Fibroblast of lung (primary cell): ENCODE measurements at regions not wholly inside any gene's neighbourhood (a gene's known extent, or its start where the extent isn't known, plus 50 kb on each side); places are given as distances from the start of the nearest gene placed in this dataset.
A peak's percentile ranks its signal among the peaks of the same experiment; 100 is the strongest.

ENCODE experiments used
- DNase-seq, 2 donors: peaks; one replicate each; pipeline versions ENCODE4 v3.0.0 to v3.0.0-alpha.2; 2010; ENCODE audit warnings: low read depth in 2 of 2
- H2AFZ ChIP-seq: 2 replicates; pipeline ENCODE4 v1.5.1; 2012; ENCODE audit warnings: low read length, control low read depth, inconsistent platforms
- H3K27ac ChIP-seq: 2 replicates; pipeline ENCODE4 v1.5.1; 2011; ENCODE audit warnings: low read length, control low read depth; ENCODE audit not compliant: insufficient read depth
- H3K27me3 ChIP-seq: 2 replicates; pipeline ENCODE4 v1.5.1; 2011; ENCODE audit warnings: mild to moderate bottlenecking, low read length; ENCODE audit not compliant: control insufficient read depth, insufficient read depth
- H3K36me3 ChIP-seq: 2 replicates; pipeline ENCODE4 v1.5.1; 2011; ENCODE audit warnings: low read length; ENCODE audit not compliant: control insufficient read depth, insufficient read depth
- H3K4me1 ChIP-seq: 2 replicates; pipeline ENCODE4 v1.5.1; 2011; ENCODE audit warnings: low read length; ENCODE audit not compliant: control insufficient read depth, insufficient read depth; ENCODE audit errors: extremely low read depth
- H3K4me2 ChIP-seq: 2 replicates; pipeline ENCODE4 v1.5.1; 2011; ENCODE audit warnings: low read length, control low read depth; ENCODE audit not compliant: insufficient read depth; ENCODE audit errors: extremely low read depth
- H3K4me3 ChIP-seq, 4 experiments: fragments of 200-600 bp in 1 of 4; sonication (generic) in 1 of 4; replicated peaks in 1 of 4; 2 replicates each; pipeline ENCODE4 v1.5.1; 2011 to 2016; ENCODE audit warnings: low read length in 4 of 4, low read depth in 3 of 4, mild to moderate bottlenecking in 3 of 4, control low read depth in 2 of 4, inconsistent platforms in 1 of 4, mixed read lengths in 1 of 4; ENCODE audit not compliant: insufficient read depth in 1 of 4; ENCODE audit errors: control extremely low read depth in 1 of 4
- H3K79me2 ChIP-seq: 2 replicates; pipeline ENCODE4 v1.5.1; 2012; ENCODE audit warnings: mild to moderate bottlenecking, low read length, inconsistent platforms; ENCODE audit not compliant: control insufficient read depth, insufficient read depth
- H3K9ac ChIP-seq: 2 replicates; pipeline ENCODE4 v1.5.1; 2011; ENCODE audit warnings: mild to moderate bottlenecking, low read length, control low read depth; ENCODE audit not compliant: insufficient read depth
- H3K9me3 ChIP-seq: 2 replicates; pipeline ENCODE4 v1.5.1; 2012; ENCODE audit warnings: low read depth, low read length; ENCODE audit not compliant: control insufficient read depth, insufficient read depth
- H4K20me1 ChIP-seq: 2 replicates; pipeline ENCODE4 v1.5.1; 2011; ENCODE audit warnings: low read length; ENCODE audit not compliant: control insufficient read depth, insufficient read depth; ENCODE audit errors: extremely low read depth
- EZH2 ChIP-seq: IDR thresholded peaks from 2 replicates; pipeline ENCODE4 v1.5.1; 2012; ENCODE audit warnings: low read length, control low read depth, mild to moderate bottlenecking; ENCODE audit errors: missing control alignments
- TF ChIP-seq, protein P1 (sequence below), 2 donors: IDR thresholded peaks in 1 of 2; conservative IDR thresholded peaks in 1 of 2; 1 replicate in 1 of 2; 2 replicates in 1 of 2; pipeline ENCODE4 v1.5.1; 2011 to 2012; ENCODE audit warnings: low read length in 2 of 2, control low read depth in 1 of 2, inconsistent platforms in 1 of 2, low read depth in 1 of 2, mild to moderate bottlenecking in 1 of 2

- no peaks in the 10 kb centered on the region for H3K27me3 ChIP-seq
- H3K4me1 ChIP-seq: no peaks in the 10 kb centered on the region
- no peak for TF ChIP-seq EZH2
- TF ChIP-seq, protein P1, sequence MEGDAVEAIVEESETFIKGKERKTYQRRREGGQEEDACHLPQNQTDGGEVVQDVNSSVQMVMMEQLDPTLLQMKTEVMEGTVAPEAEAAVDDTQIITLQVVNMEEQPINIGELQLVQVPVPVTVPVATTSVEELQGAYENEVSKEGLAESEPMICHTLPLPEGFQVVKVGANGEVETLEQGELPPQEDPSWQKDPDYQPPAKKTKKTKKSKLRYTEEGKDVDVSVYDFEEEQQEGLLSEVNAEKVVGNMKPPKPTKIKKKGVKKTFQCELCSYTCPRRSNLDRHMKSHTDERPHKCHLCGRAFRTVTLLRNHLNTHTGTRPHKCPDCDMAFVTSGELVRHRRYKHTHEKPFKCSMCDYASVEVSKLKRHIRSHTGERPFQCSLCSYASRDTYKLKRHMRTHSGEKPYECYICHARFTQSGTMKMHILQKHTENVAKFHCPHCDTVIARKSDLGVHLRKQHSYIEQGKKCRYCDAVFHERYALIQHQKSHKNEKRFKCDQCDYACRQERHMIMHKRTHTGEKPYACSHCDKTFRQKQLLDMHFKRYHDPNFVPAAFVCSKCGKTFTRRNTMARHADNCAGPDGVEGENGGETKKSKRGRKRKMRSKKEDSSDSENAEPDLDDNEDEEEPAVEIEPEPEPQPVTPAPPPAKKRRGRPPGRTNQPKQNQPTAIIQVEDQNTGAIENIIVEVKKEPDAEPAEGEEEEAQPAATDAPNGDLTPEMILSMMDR (conservative IDR thresholded peaks at IDR 0.05 in 1 of 2, IDR thresholded peaks at IDR 0.05 in 1 of 2; ENCODE audit: low read depth in 1 of 2, low read length in 2 of 2): no peak
- no peak overlapping the region for H2AFZ ChIP-seq
- H3K4me3 ChIP-seq: no peak overlapping the region
- no peaks in the 10 kb centered on the region for H3K79me2 ChIP-seq
- no peak for DNase-seq
- no peak overlapping the region for H3K27ac ChIP-seq
- H3K9ac ChIP-seq: no peak overlapping the region
- H3K9me3 ChIP-seq: no peaks in the 10 kb centered on the region
- H3K36me3 ChIP-seq: no peaks in the 10 kb centered on the region
- H4K20me1 ChIP-seq: no peaks in the 10 kb centered on the region
- no peak overlapping the region for H3K4me2 ChIP-seq
Observed at GRCh38 chr4:182107931-182108330, 135.3 kb upstream of the TENM3 start.

DNA sequence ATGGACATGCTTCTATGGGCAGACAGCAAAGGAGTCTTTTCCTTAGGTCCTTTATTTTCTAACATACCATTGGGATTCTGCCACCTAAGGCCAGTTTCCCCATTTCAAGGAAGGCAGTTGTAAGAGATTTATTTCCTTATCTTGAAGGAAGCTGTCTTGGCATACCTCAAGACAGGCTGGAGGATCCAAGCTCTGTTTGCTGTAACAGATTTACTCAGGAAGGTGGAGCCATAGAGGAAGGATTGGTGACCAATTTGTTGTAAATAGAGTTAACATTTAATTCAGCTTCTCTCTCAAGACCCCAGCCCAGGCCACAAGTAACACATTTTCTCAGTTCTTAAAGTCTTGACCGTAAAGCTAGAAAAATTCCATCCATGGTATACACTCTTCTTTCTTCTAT is 131.6 kb upstream of the TENM3 start:
- Histone ChIP-seq H3K4me1 (no peaks in the 10 kb centered on the region), H4K20me1 (no peaks in the 10 kb centered on the region), H3K79me2 (no peaks in the 10 kb centered on the region), H3K4me2 (no peak overlapping the region), H3K27me3 (no peaks in the 10 kb centered on the region), H3K9ac (no peak overlapping the region), H2AFZ (no peak overlapping the region), H3K27ac (no peak overlapping the region), H3K4me3 (no peak overlapping the region), H3K9me3 (no peaks in the 10 kb centered on the region), H3K36me3 (no peaks in the 10 kb centered on the region)
- no peak for DNase-seq
- no peak for TF ChIP-seq EZH2
- TF ChIP-seq, protein P1 (conservative IDR thresholded peaks at IDR 0.05 in 1 of 2, IDR thresholded peaks at IDR 0.05 in 1 of 2; ENCODE audit: low read depth in 1 of 2, low read length in 2 of 2): no peak

- H3K9ac ChIP-seq: no peak overlapping the region
- no peak overlapping the region for H3K4me2 ChIP-seq
- no peaks in the 10 kb centered on the region for H3K27me3 ChIP-seq
- H3K4me3 ChIP-seq: no peak overlapping the region
- no peaks in the 10 kb centered on the region for H4K20me1 ChIP-seq
- H2AFZ ChIP-seq: no peak overlapping the region
- no peaks in the 10 kb centered on the region for H3K9me3 ChIP-seq
- DNase-seq: peak in 1 of 2 donors; percentile 33
- no peak overlapping the region for H3K27ac ChIP-seq
- no peaks in the 10 kb centered on the region for H3K36me3 ChIP-seq
- no peaks in the 10 kb centered on the region for H3K79me2 ChIP-seq
- TF ChIP-seq EZH2: no peak
- no peaks in the 10 kb centered on the region for H3K4me1 ChIP-seq
Observed at GRCh38 chr4:182113779-182114178, 129.4 kb upstream of the TENM3 start.
